NCI-H1105 (cell line): ENCODE measurements at regions not wholly inside any gene's neighbourhood (a gene's known extent, or its start where the extent isn't known, plus 50 kb on each side); places are given as distances from the start of the nearest gene placed in this dataset.

Experiments
- DNase-seq: peaks from one replicate; lab custom pipeline; 2025; lab: John Stamatoyannopoulos, UW

- DNase-seq, result no peak
Measured at GRCh38 chr2:219998714-219999227, 371.3 kb downstream of the SLC4A3 start.

GRCh38 chr2:220000080-220000479 is 372.6 kb downstream of the SLC4A3 start:
- no peak for DNase-seq

GRCh38 chr2:220000586-220000985 is 373.2 kb downstream of the SLC4A3 start:
- DNase-seq, result no peak

- no peak for DNase-seq
Measured at GRCh38 chr2:220001751-220002150, 374.3 kb downstream of the SLC4A3 start.

- DNase-seq, result no peak
Measured at GRCh38 chr2:220002251-220002650, 374.8 kb downstream of the SLC4A3 start.

- DNase-seq, result no peak
Measured at GRCh38 chr2:220002699-220003098, 375.3 kb downstream of the SLC4A3 start.

GRCh38 chr2:220005362-220005761 is 377.9 kb downstream of the SLC4A3 start:
- no peak for DNase-seq

- DNase-seq, result no peak
Measured at GRCh38 chr2:220006152-220006621, 378.8 kb downstream of the SLC4A3 start.

- DNase-seq, result no peak
Measured at GRCh38 chr2:220011859-220012258, 384.4 kb downstream of the SLC4A3 start.

GRCh38 chr2:220014961-220015360 is 387.5 kb downstream of the SLC4A3 start:
- no peak for DNase-seq

- DNase-seq, result no peak
Measured at GRCh38 chr2:220015576-220015975, 388.1 kb downstream of the SLC4A3 start.

- no peak for DNase-seq
Measured at GRCh38 chr2:220025207-220025606, 397.8 kb downstream of the SLC4A3 start.

GRCh38 chr2:220029013-220029412 is 401.6 kb downstream of the SLC4A3 start:
- DNase-seq, result no peak

GRCh38 chr2:220033546-220033945 is 406.1 kb downstream of the SLC4A3 start:
- DNase-seq, result no peak

- no peak for DNase-seq
Measured at GRCh38 chr2:220034426-220035130, 407.1 kb downstream of the SLC4A3 start.

- DNase-seq, result no peak
Measured at GRCh38 chr2:220036431-220036830, 409.0 kb downstream of the SLC4A3 start.

- DNase-seq, result no peak
Measured at GRCh38 chr2:220040346-220040745, 412.9 kb downstream of the SLC4A3 start.

- no peak for DNase-seq
Measured at GRCh38 chr2:220041447-220041846, 414.0 kb downstream of the SLC4A3 start.

- no peak for DNase-seq
Measured at GRCh38 chr2:220043155-220043989, 415.9 kb downstream of the SLC4A3 start.

GRCh38 chr2:220043990-220044335 is 416.5 kb downstream of the SLC4A3 start:
- DNase-seq, result no peak

- DNase-seq, result no peak
Measured at GRCh38 chr2:220044383-220044782, 417.0 kb downstream of the SLC4A3 start.

GRCh38 chr2:220046507-220046906 is 419.1 kb downstream of the SLC4A3 start:
- no peak for DNase-seq

- no peak for DNase-seq
Measured at GRCh38 chr2:220051716-220052115, 424.3 kb downstream of the SLC4A3 start.
